ENCODE measurements at regions not wholly inside any gene's neighbourhood (a gene's known extent, or its start where the extent isn't known, plus 50 kb on each side); places are given as distances from the start of the nearest gene placed in this dataset.
"Not testable (repeated sequence)": the region's sequence is repeated elsewhere in the genome, so short reads cannot be mapped to it uniquely, and the experiment has no call there.

DNA sequence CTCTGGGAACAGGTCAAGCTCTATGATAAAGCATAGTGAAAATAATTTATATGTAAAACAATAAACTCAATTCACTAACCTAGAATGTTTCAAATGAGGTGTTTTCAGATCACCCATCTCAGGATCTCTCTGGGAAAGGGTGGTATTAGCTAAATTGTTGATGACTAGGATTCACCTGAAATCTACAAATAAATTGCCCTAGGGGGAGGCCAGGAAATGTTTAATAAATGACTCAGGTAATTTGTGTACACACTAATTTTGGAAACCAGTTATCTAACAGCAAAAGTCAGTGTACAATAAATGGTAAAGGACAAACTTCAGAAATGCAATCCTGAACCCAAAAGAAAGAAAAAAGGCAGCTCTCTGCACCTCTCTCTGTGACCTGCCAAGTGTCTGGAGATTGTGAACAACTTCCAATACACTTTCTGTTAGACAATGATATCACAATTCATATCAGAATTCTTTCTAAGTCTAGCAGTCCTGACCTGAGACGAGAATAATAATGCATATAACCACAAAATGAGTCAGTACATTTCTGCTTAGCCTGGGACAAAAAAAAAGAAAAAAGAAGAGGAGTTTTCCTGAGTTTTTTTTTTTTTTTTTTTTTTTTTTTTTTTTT lies 760.0 kb downstream of the EPHA4 start:
- no peak for TF ChIP-seq ZFX (IDR thresholded peaks at IDR 0.05; ENCODE audit: borderline replicate concordance)
- TF ChIP-seq, protein P1, sequence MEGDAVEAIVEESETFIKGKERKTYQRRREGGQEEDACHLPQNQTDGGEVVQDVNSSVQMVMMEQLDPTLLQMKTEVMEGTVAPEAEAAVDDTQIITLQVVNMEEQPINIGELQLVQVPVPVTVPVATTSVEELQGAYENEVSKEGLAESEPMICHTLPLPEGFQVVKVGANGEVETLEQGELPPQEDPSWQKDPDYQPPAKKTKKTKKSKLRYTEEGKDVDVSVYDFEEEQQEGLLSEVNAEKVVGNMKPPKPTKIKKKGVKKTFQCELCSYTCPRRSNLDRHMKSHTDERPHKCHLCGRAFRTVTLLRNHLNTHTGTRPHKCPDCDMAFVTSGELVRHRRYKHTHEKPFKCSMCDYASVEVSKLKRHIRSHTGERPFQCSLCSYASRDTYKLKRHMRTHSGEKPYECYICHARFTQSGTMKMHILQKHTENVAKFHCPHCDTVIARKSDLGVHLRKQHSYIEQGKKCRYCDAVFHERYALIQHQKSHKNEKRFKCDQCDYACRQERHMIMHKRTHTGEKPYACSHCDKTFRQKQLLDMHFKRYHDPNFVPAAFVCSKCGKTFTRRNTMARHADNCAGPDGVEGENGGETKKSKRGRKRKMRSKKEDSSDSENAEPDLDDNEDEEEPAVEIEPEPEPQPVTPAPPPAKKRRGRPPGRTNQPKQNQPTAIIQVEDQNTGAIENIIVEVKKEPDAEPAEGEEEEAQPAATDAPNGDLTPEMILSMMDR (IDR thresholded peaks at IDR 0.05), result no peak
- H3K27ac ChIP-seq, result no peak overlapping the region

DNA sequence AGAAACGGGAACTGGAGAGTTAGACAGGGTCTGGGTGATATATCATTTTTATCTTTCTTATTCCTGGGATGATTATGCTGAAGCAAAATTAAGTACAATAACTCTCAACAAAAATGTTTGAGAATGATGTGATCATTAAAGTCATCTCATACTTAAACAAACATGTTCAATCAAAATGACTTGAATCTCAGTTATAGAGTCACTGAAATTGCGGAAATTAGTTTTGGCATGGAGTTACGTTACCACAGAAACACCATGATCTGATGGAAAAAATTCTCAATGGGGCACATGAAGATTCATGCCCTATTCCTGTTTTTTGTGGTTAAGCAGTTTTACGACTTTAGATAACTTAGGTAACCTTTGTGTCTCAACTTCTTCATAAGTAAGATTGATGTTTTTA lies 757.7 kb downstream of the EPHA4 start:
- H3K27ac ChIP-seq, result no peak overlapping the region
- no peak for TF ChIP-seq ZFX (IDR thresholded peaks at IDR 0.05; ENCODE audit: borderline replicate concordance)
- TF ChIP-seq, protein P1 (IDR thresholded peaks at IDR 0.05), result no peak

DNA sequence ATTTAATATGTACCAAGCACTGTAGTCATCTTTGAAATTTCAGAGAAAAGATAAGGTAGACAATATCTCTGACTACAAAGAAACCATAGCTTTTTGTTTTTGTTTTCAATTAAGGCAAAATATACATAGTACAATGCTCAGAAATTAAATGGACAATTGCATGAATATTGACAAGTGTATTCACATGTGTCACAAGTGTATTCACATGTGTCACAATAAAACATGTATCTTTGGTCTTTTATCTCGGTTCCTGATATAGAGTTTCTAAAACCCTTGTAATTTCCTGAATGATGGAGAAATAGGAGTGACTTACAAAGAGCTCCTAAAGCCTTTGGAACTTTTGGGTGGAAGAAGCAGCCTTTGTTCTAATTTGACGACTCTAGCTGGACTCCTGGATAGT lies 756.4 kb downstream of the EPHA4 start:
- H3K27ac ChIP-seq, result no peak overlapping the region
- no peak for TF ChIP-seq ZFX (IDR thresholded peaks at IDR 0.05; ENCODE audit: borderline replicate concordance)
- TF ChIP-seq, protein P1 (IDR thresholded peaks at IDR 0.05), result no peak

DNA sequence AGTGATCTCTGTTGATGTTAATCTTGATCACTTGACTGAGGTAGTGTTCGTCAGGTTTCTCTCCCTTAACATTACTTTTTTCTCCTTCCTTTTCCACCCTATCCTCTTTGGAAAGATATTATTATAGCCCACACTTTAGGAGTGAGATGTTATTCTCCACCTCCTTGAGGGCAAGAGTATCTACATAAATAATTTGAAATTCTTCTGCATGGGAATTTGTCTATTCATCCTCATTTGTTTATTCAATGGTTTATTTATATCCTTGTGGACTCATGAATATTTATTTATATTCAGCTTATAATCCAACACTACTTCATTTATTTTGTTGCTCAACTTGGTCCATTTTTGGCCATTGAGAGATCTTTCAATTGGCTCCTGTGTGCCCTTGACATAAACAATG lies 750.4 kb downstream of the EPHA4 start:
- no peak overlapping the region for H3K27ac ChIP-seq
- TF ChIP-seq, protein P1 (IDR thresholded peaks at IDR 0.05), result no peak
- TF ChIP-seq ZFX (IDR thresholded peaks at IDR 0.05; ENCODE audit: borderline replicate concordance), result no peak

DNA sequence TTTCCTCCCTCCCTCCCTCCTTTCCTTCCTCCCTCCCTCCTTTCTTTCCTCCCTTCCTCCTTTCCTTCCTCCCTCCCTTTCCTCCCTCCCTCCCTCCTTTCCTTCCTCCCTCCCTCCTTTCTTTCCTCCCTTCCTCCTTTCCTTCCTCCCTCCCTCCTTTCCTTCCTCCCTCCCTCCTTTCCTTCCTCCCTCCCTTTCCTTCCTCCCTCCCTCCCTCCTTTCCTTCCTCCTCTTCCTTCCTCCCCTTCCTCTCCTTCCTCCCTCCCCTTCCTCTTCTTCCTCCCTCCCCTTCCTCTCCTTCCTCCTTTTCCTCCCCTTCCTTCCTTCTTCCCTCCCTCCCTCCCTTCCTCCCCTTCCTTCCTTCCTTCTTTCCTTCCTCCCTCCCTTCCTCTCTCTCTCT lies 748.5 kb downstream of the EPHA4 start:
- H3K27ac ChIP-seq, result not testable (repeated sequence)

DNA sequence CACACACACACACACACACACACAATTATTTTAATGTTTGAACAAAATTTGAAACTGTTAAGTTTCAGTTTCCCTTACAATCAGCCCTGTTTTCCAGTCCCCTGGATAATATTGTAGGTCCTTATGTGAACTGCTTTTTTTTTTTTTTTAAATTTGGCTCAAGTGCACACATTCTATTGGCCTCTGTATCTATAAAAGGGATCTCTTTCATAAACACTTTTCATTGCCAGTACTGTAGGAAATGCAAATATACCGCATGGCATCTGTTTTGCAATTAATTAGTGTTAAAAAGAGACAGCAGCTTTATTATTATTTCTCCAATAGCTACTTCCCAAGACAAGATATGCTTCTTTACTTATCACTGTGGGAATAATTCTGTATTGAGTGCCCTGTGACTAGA lies 738.7 kb downstream of the EPHA4 start:
- no peak for TF ChIP-seq ZFX (IDR thresholded peaks at IDR 0.05; ENCODE audit: borderline replicate concordance)
- TF ChIP-seq, protein P1 (IDR thresholded peaks at IDR 0.05), result no peak
- H3K27ac ChIP-seq, result no peak overlapping the region

DNA sequence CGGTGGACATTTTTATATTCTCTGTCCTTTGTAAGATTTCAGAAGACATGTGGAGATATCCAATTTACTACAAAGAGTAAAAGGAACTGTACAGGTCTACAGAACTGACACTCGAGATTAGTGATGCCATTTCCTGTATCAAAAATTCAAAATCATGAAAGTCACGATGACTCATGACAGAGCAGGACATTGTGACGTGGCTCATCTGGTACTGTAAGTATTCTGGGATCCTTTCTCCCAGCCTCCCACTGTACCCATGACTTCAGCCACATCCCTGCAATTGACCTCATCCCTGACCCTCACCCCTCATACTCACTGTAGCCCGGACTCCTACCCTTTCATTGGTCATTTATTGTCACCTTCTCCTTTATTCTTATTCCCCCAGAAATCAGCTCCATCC lies 736.5 kb downstream of the EPHA4 start:
- TF ChIP-seq, protein P1 (IDR thresholded peaks at IDR 0.05), result no peak
- TF ChIP-seq ZFX (IDR thresholded peaks at IDR 0.05; ENCODE audit: borderline replicate concordance), result no peak
- no peak overlapping the region for H3K27ac ChIP-seq

DNA sequence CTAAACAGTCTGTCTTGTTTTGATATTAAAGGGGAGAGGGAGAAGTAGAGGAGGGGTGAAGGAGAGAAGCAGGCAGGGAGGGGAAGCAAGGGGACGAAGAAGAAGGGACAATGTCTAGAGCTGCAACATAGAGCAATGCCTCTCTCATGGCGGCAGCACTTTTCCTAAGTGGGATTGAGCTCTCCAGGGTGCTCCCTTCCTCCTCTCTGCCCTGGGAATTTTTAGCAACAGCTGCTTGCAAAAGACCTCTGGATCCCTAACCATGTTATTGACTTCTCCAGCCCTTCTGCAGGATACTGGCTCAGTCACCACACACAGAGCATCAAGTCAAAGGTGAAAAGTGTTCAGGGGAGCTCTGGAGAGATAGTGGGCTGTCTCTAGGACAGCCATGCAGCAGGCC lies 734.9 kb downstream of the EPHA4 start:
- TF ChIP-seq, protein P1 (IDR thresholded peaks at IDR 0.05), result no peak
- no peak for TF ChIP-seq ZFX (IDR thresholded peaks at IDR 0.05; ENCODE audit: borderline replicate concordance)

More for the DNA sequence above, 734.9 kb downstream of the EPHA4 start:
- no peak overlapping the region for H3K27ac ChIP-seq

Data from 22Rv1 (cell line).